Loucy (cell line): ENCODE measurements at regions not wholly inside any gene's neighbourhood (a gene's known extent, or its start where the extent isn't known, plus 50 kb on each side); places are given as distances from the start of the nearest gene placed in this dataset.

Source experiments
- H2AFZ ChIP-seq: fragments of 200-600 bp; sonication (generic); 2 replicates; pipeline ENCODE4 v1.6.0; 2016; ENCODE audit warnings: antibody characterized with exemption, mild to moderate bottlenecking, low read length, moderate library complexity
- H3F3A ChIP-seq: fragments of 200-600 bp; 2 replicates; pipeline ENCODE4 v1.6.0; 2016; ENCODE audit warnings: antibody characterized with exemption, low read depth, mild to moderate bottlenecking
- H3K27me3 ChIP-seq: fragments of 200-600 bp; sonication (generic); 2 replicates; pipeline ENCODE4 v1.6.1; 2014; ENCODE audit warnings: low read length, mild to moderate bottlenecking; ENCODE audit not compliant: insufficient read depth, poor library complexity, severe bottlenecking
- H3K36me3 ChIP-seq: fragments of 200-600 bp; sonication (generic); 2 replicates; pipeline ENCODE4 v1.6.1; 2016; ENCODE audit warnings: low read length; ENCODE audit not compliant: insufficient read depth
- H3K4me1 ChIP-seq: fragments of 200-600 bp; sonication (generic); 2 replicates; pipeline ENCODE4 v1.5.1; 2014; ENCODE audit warnings: low read length, mild to moderate bottlenecking; ENCODE audit not compliant: insufficient read depth, poor library complexity, severe bottlenecking
- H3K4me2 ChIP-seq: fragments of 200-600 bp; sonication (generic); 2 replicates; pipeline ENCODE4 v1.6.0; 2014; ENCODE audit warnings: antibody characterized with exemption, low read length, low read depth, mild to moderate bottlenecking; ENCODE audit not compliant: poor library complexity, severe bottlenecking
- H3K4me3 ChIP-seq: fragments of 200-600 bp; sonication (generic); 2 replicates; pipeline ENCODE4 v1.5.1; 2014; ENCODE audit warnings: low read length, mild to moderate bottlenecking, mixed read lengths; ENCODE audit not compliant: poor library complexity, severe bottlenecking
- H3K79me2 ChIP-seq: fragments of 200-600 bp; sonication (generic); 2 replicates; pipeline ENCODE4 v1.6.1; 2014; ENCODE audit warnings: low read length; ENCODE audit not compliant: insufficient read depth
- H3K9ac ChIP-seq: fragments of 200-600 bp; sonication (generic); 2 replicates; pipeline ENCODE4 v1.6.0; 2014; ENCODE audit warnings: mild to moderate bottlenecking, low read depth, low read length, moderate library complexity; ENCODE audit not compliant: poor library complexity, severe bottlenecking
- H3K9me2 ChIP-seq: fragments of 200-600 bp; sonication (generic); replicated peaks from 2 replicates; pipeline ENCODE4 v1.6.1; 2016; ENCODE audit warnings: low read depth, low read length, mixed read lengths
- H3K9me3 ChIP-seq: fragments of 200-600 bp; sonication (generic); 2 replicates; pipeline ENCODE4 v1.6.1; 2014; ENCODE audit warnings: mild to moderate bottlenecking, antibody characterized with exemption, low read length, low read depth; ENCODE audit not compliant: insufficient read depth
- H4K20me1 ChIP-seq: fragments of 200-600 bp; sonication (generic); 2 replicates; pipeline ENCODE4 v1.6.0; 2014; ENCODE audit warnings: antibody characterized with exemption, low read length, mild to moderate bottlenecking; ENCODE audit not compliant: insufficient read depth, poor library complexity, severe bottlenecking
- CTCF ChIP-seq: fragments of 200-600 bp; sonication (generic); conservative IDR thresholded peaks from 2 replicates; pipeline ENCODE4 v1.5.1; 2014; ENCODE audit warnings: mild to moderate bottlenecking, antibody characterized with exemption, low read length
- EZH2phosphoT487 ChIP-seq: fragments of 200-600 bp; IDR thresholded peaks from 2 replicates; pipeline ENCODE4 v1.6.1; 2018; ENCODE audit warnings: antibody characterized with exemption, mild to moderate bottlenecking, moderate library complexity, borderline replicate concordance

GRCh38 chr10:128792426-128793140, 666.4 kb upstream of the MKI67 start:
- Histone ChIP-seq H3K36me3 (no peaks in the 10 kb centered on the region), H3K4me3 (no peak overlapping the region), H2AFZ (no peak overlapping the region), H3K4me2 (no peak overlapping the region), H3K27me3 (no peaks in the 10 kb centered on the region), H3K4me1 (peaks cover 25% of the 10 kb centered on the region), H3K9me2 (no peaks in the 10 kb centered on the region), H3K9me3 (no peaks in the 10 kb centered on the region), H3F3A (no peaks in the 10 kb centered on the region), H4K20me1 (no peaks in the 10 kb centered on the region), H3K79me2 (no peaks in the 10 kb centered on the region), H3K9ac (no peak overlapping the region)
- TF ChIP-seq CTCF (no peak), EZH2phosphoT487 (no peak)

- no peak for TF ChIP-seq EZH2phosphoT487
- no peak for TF ChIP-seq CTCF
- Histone ChIP-seq H3K4me3 (no peak overlapping the region), H3K79me2 (no peaks in the 10 kb centered on the region), H3K4me2 (no peak overlapping the region), H2AFZ (no peak overlapping the region; the same call in 1 of the 2 replicates), H3K4me1 (peaks cover 16% of the 10 kb centered on the region), H3K9ac (no peak overlapping the region), H4K20me1 (no peaks in the 10 kb centered on the region), H3K27me3 (no peaks in the 10 kb centered on the region), H3K9me3 (no peaks in the 10 kb centered on the region), H3K36me3 (no peaks in the 10 kb centered on the region), H3K9me2 (no peaks in the 10 kb centered on the region), H3F3A (no peaks in the 10 kb centered on the region)
These were observed 667.8 kb upstream of the MKI67 start for GRCh38 chr10:128793726-128794655.

DNA sequence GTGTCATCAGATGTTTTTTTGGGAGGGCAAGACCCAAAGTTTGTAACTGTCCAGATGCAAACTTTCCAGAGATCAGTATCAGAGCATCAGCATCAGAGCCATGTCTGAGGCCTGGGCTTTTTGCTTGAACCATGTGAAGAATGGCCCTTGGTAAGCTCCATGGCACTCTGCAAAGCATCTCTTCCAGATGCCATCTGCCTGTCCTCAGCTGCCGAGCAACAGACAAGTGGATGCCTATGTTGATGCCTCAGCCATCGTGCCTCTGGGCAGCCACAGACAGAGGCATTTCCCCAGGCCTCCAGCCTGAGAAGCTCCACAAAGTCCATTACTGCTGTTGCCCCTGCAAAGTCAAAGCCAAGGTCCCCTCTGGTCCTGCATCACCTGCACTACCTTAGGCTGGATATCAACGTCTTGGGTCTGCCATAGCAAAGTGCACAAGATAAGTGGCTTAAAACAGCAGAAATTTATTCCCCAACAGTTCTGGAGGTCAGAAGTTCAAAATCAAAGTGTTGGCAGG, 670.2 kb upstream of the MKI67 start:
- peaks cover 16% of the 10 kb centered on the region for H3K4me1 ChIP-seq
- H3F3A ChIP-seq = no peaks in the 10 kb centered on the region
- H3K4me3 ChIP-seq = peak overlapping the region; percentile 13
- no peaks in the 10 kb centered on the region for H3K9me3 ChIP-seq
- no peaks in the 10 kb centered on the region for H3K36me3 ChIP-seq
- no peak overlapping the region for H2AFZ ChIP-seq
- peak overlapping the region; percentile 21 for H3K4me2 ChIP-seq
- no peaks in the 10 kb centered on the region for H3K27me3 ChIP-seq
- no peaks in the 10 kb centered on the region for H3K9me2 ChIP-seq
- no peak for TF ChIP-seq EZH2phosphoT487
- H3K9ac ChIP-seq = no peak overlapping the region
- no peaks in the 10 kb centered on the region for H4K20me1 ChIP-seq
- H3K79me2 ChIP-seq = no peaks in the 10 kb centered on the region
